DOHH2 (cell line): ENCODE measurements at regions not wholly inside any gene's neighbourhood (a gene's known extent, or its start where the extent isn't known, plus 50 kb on each side); places are given as distances from the start of the nearest gene placed in this dataset.

ENCODE experiments used
- H3F3A ChIP-seq: fragments of 200-600 bp; sonication (generic), shearing (Covaris generic); 2 replicates; pipeline ENCODE4 v1.6.0; 2016; ENCODE audit warnings: antibody characterized with exemption, mild to moderate bottlenecking; ENCODE audit not compliant: control insufficient read depth, insufficient read depth
- H3K27ac ChIP-seq: fragments of 200-600 bp; sonication (generic); 2 replicates; pipeline ENCODE4 v1.5.1; 2014; ENCODE audit warnings: low read depth, mild to moderate bottlenecking, low read length, moderate library complexity
- H3K27me3 ChIP-seq: fragments of 200-600 bp; sonication (generic); 2 replicates; pipeline ENCODE4 v1.6.1; 2014; ENCODE audit warnings: mild to moderate bottlenecking, low read length, mixed read lengths; ENCODE audit not compliant: control insufficient read depth
- H3K36me3 ChIP-seq: fragments of 200-600 bp; sonication (generic); 2 replicates; pipeline ENCODE4 v1.6.1; 2014; ENCODE audit warnings: mild to moderate bottlenecking, low read length, moderate library complexity, mixed read lengths; ENCODE audit not compliant: control insufficient read depth
- H3K4me1 ChIP-seq: fragments of 200-600 bp; sonication (generic); 2 replicates; pipeline ENCODE4 v1.6.1; 2014; ENCODE audit warnings: mild to moderate bottlenecking, low read length, mixed read lengths; ENCODE audit not compliant: control insufficient read depth
- H3K4me2 ChIP-seq: fragments of 200-600 bp; sonication (generic); 2 replicates; pipeline ENCODE4 v1.6.0; 2014; ENCODE audit warnings: mild to moderate bottlenecking, low read length, moderate library complexity
- H3K4me3 ChIP-seq: fragments of 200-600 bp; sonication (generic); 2 replicates; pipeline ENCODE4 v1.5.1; 2014; ENCODE audit warnings: mild to moderate bottlenecking, low read length, mixed read lengths
- H3K79me2 ChIP-seq: fragments of 200-600 bp; sonication (generic); 2 replicates; pipeline ENCODE4 v1.6.1; 2014; ENCODE audit warnings: mild to moderate bottlenecking, low read length, mixed read lengths; ENCODE audit not compliant: control insufficient read depth
- H3K9me2 ChIP-seq: fragments of 200-600 bp; sonication (generic); replicated peaks from 2 replicates; pipeline ENCODE4 v1.6.1; 2014; ENCODE audit warnings: mild to moderate bottlenecking, low read length, mixed read lengths; ENCODE audit not compliant: control insufficient read depth
- H3K9me3 ChIP-seq: fragments of 200-600 bp; sonication (generic); 2 replicates; pipeline ENCODE4 v1.6.1; 2014; ENCODE audit warnings: antibody characterized with exemption, low read length, mixed read lengths; ENCODE audit not compliant: control insufficient read depth, insufficient read depth
- H4K20me1 ChIP-seq: fragments of 200-600 bp; sonication (generic); 2 replicates; pipeline ENCODE4 v1.6.0; 2014; ENCODE audit warnings: low read depth, mild to moderate bottlenecking, antibody characterized with exemption, low read length, moderate library complexity; ENCODE audit not compliant: control insufficient read depth, insufficient read depth
- EZH2phosphoT487 ChIP-seq: fragments of 200-600 bp; sonication (generic); IDR thresholded peaks from 2 replicates; pipeline ENCODE4 v1.6.1; 2017; ENCODE audit warnings: borderline replicate concordance, mild to moderate bottlenecking, antibody characterized with exemption, low read length, moderate library complexity, mixed read lengths
- TF ChIP-seq, protein P1 (sequence below): fragments of 200-600 bp; sonication (generic); IDR thresholded peaks from one replicate; pipeline ENCODE4 v1.5.1; 2014; ENCODE audit warnings: antibody characterized with exemption, mild to moderate bottlenecking, low read depth, low read length; ENCODE audit not compliant: poor library complexity, severe bottlenecking

DNA sequence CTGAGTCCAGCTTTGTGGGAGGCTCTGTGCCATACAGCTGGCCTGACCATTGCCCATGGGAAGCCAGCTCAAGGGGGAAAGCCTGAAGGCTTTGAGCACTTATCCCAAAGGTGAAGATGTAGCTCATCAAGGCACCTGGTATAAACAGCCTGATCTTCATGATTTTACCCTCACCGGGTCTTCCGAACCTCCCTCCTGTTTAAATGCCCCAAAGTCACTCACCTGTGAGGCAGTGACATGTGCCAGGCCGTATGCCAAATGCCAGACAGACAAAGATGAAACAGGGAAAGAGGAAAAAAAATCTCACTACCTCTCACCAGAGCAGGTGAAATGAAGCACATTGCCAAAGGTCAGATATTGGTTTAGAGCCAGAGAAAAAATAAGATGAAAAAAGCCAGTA, 62.8 kb upstream of the ITSN2 start:
- Histone ChIP-seq H3K79me2 (no peaks in the 10 kb centered on the region), H4K20me1 (no peaks in the 10 kb centered on the region), H3K4me2 (no peak overlapping the region), H3K27ac (no peak overlapping the region), H3K4me1 (no peaks in the 10 kb centered on the region), H3K36me3 (no peaks in the 10 kb centered on the region), H3K4me3 (no peak overlapping the region), H3K9me3 (no peaks in the 10 kb centered on the region), H3K9me2 (no peaks in the 10 kb centered on the region), H3K27me3 (no peaks in the 10 kb centered on the region), H3F3A (0 out of 2 replicates have a peak, but pooled peaks cover under 1% of the 10 kb centered on the region)
- TF ChIP-seq, protein P1, sequence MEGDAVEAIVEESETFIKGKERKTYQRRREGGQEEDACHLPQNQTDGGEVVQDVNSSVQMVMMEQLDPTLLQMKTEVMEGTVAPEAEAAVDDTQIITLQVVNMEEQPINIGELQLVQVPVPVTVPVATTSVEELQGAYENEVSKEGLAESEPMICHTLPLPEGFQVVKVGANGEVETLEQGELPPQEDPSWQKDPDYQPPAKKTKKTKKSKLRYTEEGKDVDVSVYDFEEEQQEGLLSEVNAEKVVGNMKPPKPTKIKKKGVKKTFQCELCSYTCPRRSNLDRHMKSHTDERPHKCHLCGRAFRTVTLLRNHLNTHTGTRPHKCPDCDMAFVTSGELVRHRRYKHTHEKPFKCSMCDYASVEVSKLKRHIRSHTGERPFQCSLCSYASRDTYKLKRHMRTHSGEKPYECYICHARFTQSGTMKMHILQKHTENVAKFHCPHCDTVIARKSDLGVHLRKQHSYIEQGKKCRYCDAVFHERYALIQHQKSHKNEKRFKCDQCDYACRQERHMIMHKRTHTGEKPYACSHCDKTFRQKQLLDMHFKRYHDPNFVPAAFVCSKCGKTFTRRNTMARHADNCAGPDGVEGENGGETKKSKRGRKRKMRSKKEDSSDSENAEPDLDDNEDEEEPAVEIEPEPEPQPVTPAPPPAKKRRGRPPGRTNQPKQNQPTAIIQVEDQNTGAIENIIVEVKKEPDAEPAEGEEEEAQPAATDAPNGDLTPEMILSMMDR, result no peak
- TF ChIP-seq EZH2phosphoT487, result no peak

DNA sequence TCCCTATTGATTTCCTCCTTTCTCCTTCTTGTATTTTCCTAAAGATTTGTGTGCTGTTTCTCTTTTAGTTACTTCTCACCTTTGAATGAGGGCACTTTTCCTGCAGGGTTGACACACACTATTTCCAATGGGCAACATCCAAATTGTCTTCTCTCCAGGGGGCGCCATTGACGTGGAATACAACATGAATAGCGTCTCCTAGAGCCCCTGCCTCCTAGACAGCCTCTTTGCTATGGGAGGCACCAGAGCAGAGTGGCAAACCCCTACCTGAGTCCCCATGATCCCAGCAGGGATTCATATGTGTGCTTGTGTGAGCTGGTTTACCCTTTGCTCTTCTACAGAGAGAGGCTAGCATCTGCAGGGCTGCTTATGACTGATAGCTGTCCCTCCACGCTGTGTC, 61.3 kb upstream of the ITSN2 start:
- Histone ChIP-seq H3K9me2 (no peaks in the 10 kb centered on the region), H3K4me1 (no peaks in the 10 kb centered on the region), H3K79me2 (no peaks in the 10 kb centered on the region), H3K27me3 (no peaks in the 10 kb centered on the region), H3K9me3 (no peaks in the 10 kb centered on the region), H3K36me3 (no peaks in the 10 kb centered on the region), H3K4me2 (no peak overlapping the region), H3K27ac (no peak overlapping the region), H3F3A (0 out of 2 replicates have a peak, but pooled peaks cover 4% of the 10 kb centered on the region), H3K4me3 (no peak overlapping the region), H4K20me1 (no peaks in the 10 kb centered on the region)
- no peak for TF ChIP-seq EZH2phosphoT487
- TF ChIP-seq, protein P1, result peak; percentile 79

DNA sequence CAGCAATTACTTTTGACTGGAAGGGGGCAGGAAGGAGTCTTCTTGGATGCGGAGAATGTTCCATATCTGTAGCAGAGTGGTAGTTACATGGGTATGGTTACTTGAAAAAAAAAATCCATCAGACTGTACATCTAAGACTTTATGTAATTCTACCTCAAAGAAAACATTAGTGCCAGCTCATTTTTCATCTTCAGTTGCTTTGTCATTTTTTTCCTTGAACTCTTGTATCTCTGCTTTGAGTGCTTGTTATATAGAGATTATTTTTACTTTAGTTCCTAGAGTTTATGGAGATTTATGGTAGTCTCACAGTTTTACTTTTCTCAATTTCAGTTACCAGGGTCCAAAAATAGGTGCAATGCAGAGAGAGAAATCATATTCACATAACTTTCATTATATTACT, 60.0 kb upstream of the ITSN2 start:
- Histone ChIP-seq H3K9me3 (no peaks in the 10 kb centered on the region), H3K27ac (no peak overlapping the region), H3K4me2 (no peak overlapping the region), H3F3A (0 out of 2 replicates have a peak, but pooled peaks cover 4% of the 10 kb centered on the region), H3K27me3 (no peaks in the 10 kb centered on the region), H3K4me3 (no peak overlapping the region), H3K4me1 (no peaks in the 10 kb centered on the region), H3K36me3 (no peaks in the 10 kb centered on the region), H4K20me1 (no peaks in the 10 kb centered on the region), H3K9me2 (no peaks in the 10 kb centered on the region), H3K79me2 (no peaks in the 10 kb centered on the region)
- TF ChIP-seq EZH2phosphoT487, result no peak
- TF ChIP-seq, protein P1, result no peak
